H1 (cell line): ENCODE measurements at regions not wholly inside any gene's neighbourhood (a gene's known extent, or its start where the extent isn't known, plus 50 kb on each side); places are given as distances from the start of the nearest gene placed in this dataset.

Source experiments
- CTCF ChIA-PET: fragments of 300-600 bp; sonication (Branson Sonifier 250); formaldehyde crosslinking; loops from one replicate; lab custom pipeline; 2021; ENCODE audit not compliant: partially characterized antibody; lab: Charles Lee
- POLR2A ChIA-PET: fragments of 300-600 bp; sonication (Branson Sonifier 250); formaldehyde crosslinking; loops from one replicate; lab custom pipeline; 2021; ENCODE audit warnings: inconsistent platforms; ENCODE audit not compliant: partially characterized antibody; lab: Charles Lee
- DNase-seq, 2 experiments: peaks; one replicate each; pipeline versions ENCODE4 v3.0.0 to v3.0.0-alpha.2; 2010 to 2022; ENCODE audit warnings: low spot score in 2 of 2, low read depth in 1 of 2, mixed read lengths in 1 of 2
- FAIRE-seq: peaks from 2 replicates; lab custom pipeline; 2011; peaks lifted over from hg19 to GRCh38; lab: Jason Lieb, UNC
- H2AFZ ChIP-seq: 2 replicates; pipeline ENCODE4 v1.8.1; 2012; ENCODE audit warnings: low read length, inconsistent platforms
- H2AK5ac ChIP-seq: 2 replicates; pipeline ENCODE4 v1.6.1; 2013; ENCODE audit warnings: low read depth, low read length
- H2BK120ac ChIP-seq: replicated peaks from 2 replicates; pipeline ENCODE3; 2013; ENCODE audit warnings: low read depth, low read length, inconsistent platforms
- H2BK12ac ChIP-seq: 2 replicates; pipeline ENCODE4 v1.6.1; 2013; ENCODE audit warnings: low read depth, low read length
- H2BK15ac ChIP-seq: 2 replicates; pipeline ENCODE4 v1.6.1; 2013; ENCODE audit warnings: low read length
- H2BK20ac ChIP-seq: 2 replicates; pipeline ENCODE4 v1.6.1; 2013; ENCODE audit warnings: low read length
- H2BK5ac ChIP-seq: 2 replicates; pipeline ENCODE4 v1.6.1; 2013; ENCODE audit warnings: low read depth, low read length
- H3K14ac ChIP-seq: 2 replicates; pipeline ENCODE4 v1.6.1; 2013; ENCODE audit warnings: inconsistent platforms; ENCODE audit not compliant: insufficient read length
- H3K18ac ChIP-seq: 2 replicates; pipeline ENCODE4 v1.6.1; 2013; ENCODE audit warnings: low read length; ENCODE audit errors: extremely low read depth
- H3K23ac ChIP-seq: 2 replicates; pipeline ENCODE4 v1.6.1; 2013; ENCODE audit warnings: inconsistent platforms; ENCODE audit not compliant: insufficient read length
- H3K23me2 ChIP-seq: 2 replicates; pipeline ENCODE4 v1.6.1; 2013; ENCODE audit warnings: low read depth, low read length
- H3K27ac ChIP-seq: 2 replicates; pipeline ENCODE4 v1.6.1; 2011; ENCODE audit warnings: low read depth, low read length, inconsistent platforms
- H3K27me3 ChIP-seq, 4 experiments: replicated peaks in 1 of 4; 1 replicate in 1 of 4; 2 replicates in 3 of 4; pipeline versions ENCODE4 v1.6.1 to v1.8.1; 2011 to 2013; ENCODE audit warnings: low read length in 3 of 4, mild to moderate bottlenecking in 3 of 4, inconsistent platforms in 2 of 4, mixed read lengths in 2 of 4, moderate library complexity in 1 of 4; ENCODE audit not compliant: control insufficient read depth in 3 of 4, insufficient read depth in 3 of 4; ENCODE audit errors: extremely low read depth in 1 of 4
- H3K36me3 ChIP-seq, 4 experiments: 2 replicates each; pipeline versions ENCODE4 v1.6.1 to v1.8.1; 2011 to 2013; ENCODE audit warnings: mild to moderate bottlenecking in 4 of 4, low read length in 3 of 4, moderate library complexity in 2 of 4, control low read depth in 1 of 4, inconsistent platforms in 1 of 4; ENCODE audit not compliant: insufficient read depth in 4 of 4, control insufficient read depth in 2 of 4
- H3K4ac ChIP-seq: replicated peaks from 2 replicates; pipeline ENCODE3; 2013; ENCODE audit warnings: low read length, low read depth, mixed read lengths, inconsistent platforms; ENCODE audit not compliant: insufficient read length
- H3K4me1 ChIP-seq, 4 experiments: replicated peaks in 1 of 4; 1 replicate in 1 of 4; 2 replicates in 3 of 4; pipeline versions ENCODE4 v1.6.1 to v1.8.1; 2011 to 2013; ENCODE audit warnings: low read length in 3 of 4, inconsistent platforms in 2 of 4, mixed read lengths in 1 of 4; ENCODE audit not compliant: insufficient read depth in 4 of 4, control insufficient read depth in 3 of 4
- H3K4me2 ChIP-seq, 2 experiments: 2 replicates each; pipeline versions ENCODE4 v1.6.1 to v1.8.1; 2011 to 2013; ENCODE audit warnings: low read depth in 2 of 2, low read length in 2 of 2, control low read depth in 1 of 2, inconsistent platforms in 1 of 2, mild to moderate bottlenecking in 1 of 2; ENCODE audit not compliant: insufficient read depth in 1 of 2
- H3K4me3 ChIP-seq, 4 experiments: fragments of 200-600, 300-600 bp in 1 of 4; sonication (generic), shearing (Covaris generic), sonication (Bioruptor Twin) in 1 of 4; 2 replicates each; pipeline versions ENCODE4 v1.5.1 to v1.8.1; 2011 to 2016; ENCODE audit warnings: low read length in 4 of 4, low read depth in 3 of 4, control low read depth in 2 of 4, inconsistent platforms in 2 of 4, mild to moderate bottlenecking in 2 of 4, mixed read lengths in 1 of 4, moderate library complexity in 1 of 4; ENCODE audit not compliant: insufficient read depth in 2 of 4; ENCODE audit errors: extremely low read depth in 1 of 4
- H3K56ac ChIP-seq: replicated peaks from 2 replicates; pipeline ENCODE3; 2013; ENCODE audit warnings: low read depth, mild to moderate bottlenecking, mixed read lengths, low read length, inconsistent platforms; ENCODE audit not compliant: insufficient read length
- H3K79me1 ChIP-seq: 2 replicates; pipeline ENCODE4 v1.6.1; 2013; ENCODE audit warnings: low read depth, low read length, control low read depth
- H3K79me2 ChIP-seq, 2 experiments: 2 replicates each; pipeline versions ENCODE4 v1.6.1 to v1.8.1; 2012 to 2013; ENCODE audit warnings: low read length in 2 of 2, mild to moderate bottlenecking in 2 of 2, inconsistent platforms in 1 of 2; ENCODE audit not compliant: insufficient read depth in 2 of 2, control insufficient read depth in 1 of 2
- H3K9ac ChIP-seq, 4 experiments: replicated peaks in 1 of 4; 1 replicate in 1 of 4; 2 replicates in 3 of 4; pipeline versions ENCODE4 v1.6.1 to v1.8.1; 2011 to 2013; ENCODE audit warnings: low read depth in 3 of 4, low read length in 3 of 4, control low read depth in 2 of 4, mild to moderate bottlenecking in 2 of 4, moderate library complexity in 2 of 4, inconsistent platforms in 1 of 4; ENCODE audit errors: extremely low read depth in 1 of 4
- H3K9me3 ChIP-seq, 2 experiments: 2 replicates each; pipeline versions ENCODE4 v1.6.1 to v1.8.1; 2012 to 2013; ENCODE audit warnings: mild to moderate bottlenecking in 2 of 2, moderate library complexity in 2 of 2, control low read depth in 1 of 2, inconsistent platforms in 1 of 2, low read depth in 1 of 2, low read length in 1 of 2, mixed read lengths in 1 of 2; ENCODE audit not compliant: insufficient read depth in 2 of 2
- H4K20me1 ChIP-seq, 2 experiments: replicated peaks in 1 of 2; 2 replicates each; pipeline versions ENCODE3 to v1.8.1; 2011 to 2013; ENCODE audit warnings: inconsistent platforms in 2 of 2, low read length in 2 of 2, mild to moderate bottlenecking in 1 of 2; ENCODE audit not compliant: insufficient read depth in 2 of 2, control insufficient read depth in 1 of 2
- H4K5ac ChIP-seq: 2 replicates; pipeline ENCODE4 v1.6.1; 2013; ENCODE audit warnings: low read length, low read depth, mixed read lengths, inconsistent platforms; ENCODE audit not compliant: insufficient read length
- H4K8ac ChIP-seq: 2 replicates; pipeline ENCODE4 v1.8.0; 2013; ENCODE audit warnings: mild to moderate bottlenecking, moderate library complexity, low read length, inconsistent platforms; ENCODE audit not compliant: insufficient read depth; ENCODE audit errors: extremely low read depth
- H4K91ac ChIP-seq: replicated peaks from 2 replicates; pipeline ENCODE3; 2013; ENCODE audit warnings: low read length, mixed read lengths, inconsistent platforms; ENCODE audit not compliant: insufficient read length
- ATF3 ChIP-seq: IDR thresholded peaks from 2 replicates; pipeline ENCODE4 v1.6.1; 2011; ENCODE audit warnings: low read depth, mild to moderate bottlenecking, low read length; ENCODE audit not compliant: insufficient read depth
- BCL11A ChIP-seq, 2 experiments: IDR thresholded peaks; one replicate each; pipeline ENCODE4 v1.6.1; 2011; ENCODE audit warnings: low read depth in 2 of 2, low read length in 2 of 2, mild to moderate bottlenecking in 2 of 2
- CEBPB ChIP-seq: IDR thresholded peaks from 2 replicates; pipeline ENCODE4 v1.6.1; 2012; ENCODE audit warnings: low read depth, low read length
- CHD1 ChIP-seq: IDR thresholded peaks from 2 replicates; pipeline ENCODE4 v1.6.1; 2012; ENCODE audit warnings: low read depth, low read length, improper control_type of control experiment
- CHD2 ChIP-seq: IDR thresholded peaks from 2 replicates; pipeline ENCODE4 v1.6.1; 2012; ENCODE audit warnings: low read length, improper control_type of control experiment
- GABPA ChIP-seq: IDR thresholded peaks from 2 replicates; pipeline ENCODE4 v1.6.1; 2011; ENCODE audit warnings: mild to moderate bottlenecking, low read length, moderate library complexity, borderline replicate concordance; ENCODE audit not compliant: insufficient read depth
- MAFK ChIP-seq: IDR thresholded peaks from 2 replicates; pipeline ENCODE4 v1.6.1; 2012; ENCODE audit warnings: low read depth, mild to moderate bottlenecking, improper control_type of control experiment, low read length
- NRF1 ChIP-seq: IDR thresholded peaks from 2 replicates; pipeline ENCODE4 v1.6.1; 2011; ENCODE audit warnings: mild to moderate bottlenecking, low read depth, low read length, improper control_type of control experiment
- POLR2A ChIP-seq, 2 experiments: IDR thresholded peaks; 1 replicate in 1 of 2; 2 replicates in 1 of 2; pipeline ENCODE4 v1.6.1; 2011; ENCODE audit warnings: low read depth in 2 of 2, low read length in 2 of 2, mild to moderate bottlenecking in 2 of 2; ENCODE audit errors: control extremely low read depth in 1 of 2
- RAD21 ChIP-seq, 2 experiments: IDR thresholded peaks in 1 of 2; conservative IDR thresholded peaks in 1 of 2; 2 replicates each; pipeline ENCODE4 v1.6.1; 2011; ENCODE audit warnings: low read depth in 2 of 2, low read length in 2 of 2, improper control_type of control experiment in 1 of 2, inconsistent platforms in 1 of 2, mild to moderate bottlenecking in 1 of 2, moderate library complexity in 1 of 2
- RFX5 ChIP-seq: IDR thresholded peaks from 2 replicates; pipeline ENCODE4 v1.6.1; 2011; ENCODE audit warnings: low read depth, low read length, improper control_type of control experiment, borderline replicate concordance
- SAP30 ChIP-seq: fragments of 300-600 bp; sonication (generic); IDR thresholded peaks from 2 replicates; pipeline ENCODE4 v1.7.1; 2012; ENCODE audit warnings: low read length, moderate library complexity, mild to moderate bottlenecking, inconsistent platforms; ENCODE audit not compliant: insufficient read depth, insufficient replicate concordance
- SIN3A ChIP-seq, 2 experiments: IDR thresholded peaks in 1 of 2; conservative IDR thresholded peaks in 1 of 2; 2 replicates each; pipeline ENCODE4 v1.6.1; 2011 to 2012; ENCODE audit warnings: low read length in 2 of 2, improper control_type of control experiment in 1 of 2, low read depth in 1 of 2, mild to moderate bottlenecking in 1 of 2
- TAF1 ChIP-seq: IDR thresholded peaks from 2 replicates; pipeline ENCODE4 v1.6.1; 2011; ENCODE audit warnings: mild to moderate bottlenecking, low read depth, low read length
- YY1 ChIP-seq: IDR thresholded peaks from 2 replicates; pipeline ENCODE4 v1.6.1; 2011; ENCODE audit warnings: low read depth, mild to moderate bottlenecking, low read length
- WGBS, 2 experiments: shearing (Covaris generic) in 1 of 2; methylation state at CpG; one replicate each; pipeline versions ENCODE4 v1.1.6 to v1.1.7; 2013 to 2015; ENCODE audit warnings: low lambda C conversion rate in 2 of 2, mixed read lengths in 2 of 2, inconsistent platforms in 1 of 2, low coverage in 1 of 2, missing lambda C conversion rate in 1 of 2; ENCODE audit not compliant: insufficient replicate concordance in 2 of 2, insufficient coverage in 1 of 2, insufficient read length in 1 of 2; ENCODE audit errors: extremely low coverage in 1 of 2, missing lambda C conversion rate in 1 of 2; 5-methylcytosine and 5-hydroxymethylcytosine counted together

GRCh38 chr13:79937311-79937710 lies 403.6 kb downstream of the SPRY2 start:
- Histone ChIP-seq H3K23ac (no peak overlapping the region), H3K27me3 (no peaks in the 10 kb centered on the region), H3K36me3 (no peaks in the 10 kb centered on the region), H3K18ac (no peak overlapping the region), H3K4me2 (no peak overlapping the region), H3K9ac (no peak overlapping the region), H2AK5ac (no peak overlapping the region), H3K27ac (no peak overlapping the region), H3K56ac (no peak overlapping the region), H3K23me2 (no peaks in the 10 kb centered on the region), H3K79me2 (no peaks in the 10 kb centered on the region), H3K4ac (no peak overlapping the region), H4K20me1 (no peaks in the 10 kb centered on the region), H2BK5ac (no peak overlapping the region), H2BK120ac (no peak overlapping the region), H2BK12ac (no peak overlapping the region), H2BK20ac (no peak overlapping the region), H4K5ac (no peak overlapping the region), H4K91ac (no peak overlapping the region), H2BK15ac (no peak overlapping the region), H2AFZ (no peak overlapping the region), H4K8ac (no peak overlapping the region), H3K9me3 (no peaks in the 10 kb centered on the region), H3K14ac (no peak overlapping the region), H3K79me1 (no peaks in the 10 kb centered on the region), H3K4me1 (peaks cover 0 to 3% (median 1%) of the 10 kb centered on the region in 4 experiments; a peak in 1 of 7 replicates), H3K4me3 (no peak overlapping the region)
- FAIRE-seq (no peak), DNase-seq (no peak)
- POLR2A ChIA-PET = no interaction called here
- CTCF ChIA-PET = interaction anchor here (1.6 to 1.8 kb wide), 2 partner anchors 36 to 258 kb away, joined by 5 to 7 read pairs; no protein-coding TSS in a partner anchor
- WGBS, 2 experiments = 87% methylated on average over 4 of the region's 4 CpGs; no CpG with 5 or more reads in 1 of the 2 experiments
- TF ChIP-seq NRF1 (no peak), CHD2 (no peak), CEBPB (no peak), MAFK (no peak), TAF1 (no peak), GABPA (no peak), POLR2A (IDR thresholded peaks at IDR 0.05; ENCODE audit: control extremely low read depth in 1 of 2, low read depth in 2 of 2, low read length in 2 of 2) (no peak), SAP30 (no peak), CHD1 (no peak), RAD21 (IDR thresholded peaks at IDR 0.05 in 1 of 2, conservative IDR thresholded peaks at IDR 0.05 in 1 of 2; ENCODE audit: low read depth in 2 of 2, low read length in 2 of 2) (no peak), BCL11A (IDR thresholded peaks at IDR 0.05; ENCODE audit: low read depth in 2 of 2, low read length in 2 of 2) (no peak), ATF3 (no peak), SIN3A (conservative IDR thresholded peaks at IDR 0.05 in 1 of 2, IDR thresholded peaks at IDR 0.05 in 1 of 2; ENCODE audit: low read depth in 1 of 2, low read length in 2 of 2) (no peak), RFX5 (no peak), YY1 (no peak)
